Loucy (cell line): ENCODE measurements at regions not wholly inside any gene's neighbourhood (a gene's known extent, or its start where the extent isn't known, plus 50 kb on each side); places are given as distances from the start of the nearest gene placed in this dataset.

Source experiments
- H2AFZ ChIP-seq: fragments of 200-600 bp; sonication (generic); 2 replicates; pipeline ENCODE4 v1.6.0; 2016; ENCODE audit warnings: antibody characterized with exemption, mild to moderate bottlenecking, low read length, moderate library complexity
- H3F3A ChIP-seq: fragments of 200-600 bp; 2 replicates; pipeline ENCODE4 v1.6.0; 2016; ENCODE audit warnings: antibody characterized with exemption, low read depth, mild to moderate bottlenecking
- H3K27me3 ChIP-seq: fragments of 200-600 bp; sonication (generic); 2 replicates; pipeline ENCODE4 v1.6.1; 2014; ENCODE audit warnings: low read length, mild to moderate bottlenecking; ENCODE audit not compliant: insufficient read depth, poor library complexity, severe bottlenecking
- H3K36me3 ChIP-seq: fragments of 200-600 bp; sonication (generic); 2 replicates; pipeline ENCODE4 v1.6.1; 2016; ENCODE audit warnings: low read length; ENCODE audit not compliant: insufficient read depth
- H3K4me1 ChIP-seq: fragments of 200-600 bp; sonication (generic); 2 replicates; pipeline ENCODE4 v1.5.1; 2014; ENCODE audit warnings: low read length, mild to moderate bottlenecking; ENCODE audit not compliant: insufficient read depth, poor library complexity, severe bottlenecking
- H3K4me2 ChIP-seq: fragments of 200-600 bp; sonication (generic); 2 replicates; pipeline ENCODE4 v1.6.0; 2014; ENCODE audit warnings: antibody characterized with exemption, low read length, low read depth, mild to moderate bottlenecking; ENCODE audit not compliant: poor library complexity, severe bottlenecking
- H3K4me3 ChIP-seq: fragments of 200-600 bp; sonication (generic); 2 replicates; pipeline ENCODE4 v1.5.1; 2014; ENCODE audit warnings: low read length, mild to moderate bottlenecking, mixed read lengths; ENCODE audit not compliant: poor library complexity, severe bottlenecking
- H3K79me2 ChIP-seq: fragments of 200-600 bp; sonication (generic); 2 replicates; pipeline ENCODE4 v1.6.1; 2014; ENCODE audit warnings: low read length; ENCODE audit not compliant: insufficient read depth
- H3K9ac ChIP-seq: fragments of 200-600 bp; sonication (generic); 2 replicates; pipeline ENCODE4 v1.6.0; 2014; ENCODE audit warnings: mild to moderate bottlenecking, low read depth, low read length, moderate library complexity; ENCODE audit not compliant: poor library complexity, severe bottlenecking
- H3K9me2 ChIP-seq: fragments of 200-600 bp; sonication (generic); replicated peaks from 2 replicates; pipeline ENCODE4 v1.6.1; 2016; ENCODE audit warnings: low read depth, low read length, mixed read lengths
- H3K9me3 ChIP-seq: fragments of 200-600 bp; sonication (generic); 2 replicates; pipeline ENCODE4 v1.6.1; 2014; ENCODE audit warnings: mild to moderate bottlenecking, antibody characterized with exemption, low read length, low read depth; ENCODE audit not compliant: insufficient read depth
- H4K20me1 ChIP-seq: fragments of 200-600 bp; sonication (generic); 2 replicates; pipeline ENCODE4 v1.6.0; 2014; ENCODE audit warnings: antibody characterized with exemption, low read length, mild to moderate bottlenecking; ENCODE audit not compliant: insufficient read depth, poor library complexity, severe bottlenecking
- EZH2phosphoT487 ChIP-seq: fragments of 200-600 bp; IDR thresholded peaks from 2 replicates; pipeline ENCODE4 v1.6.1; 2018; ENCODE audit warnings: antibody characterized with exemption, mild to moderate bottlenecking, moderate library complexity, borderline replicate concordance
- TF ChIP-seq, protein P1 (sequence below): fragments of 200-600 bp; sonication (generic); conservative IDR thresholded peaks from 2 replicates; pipeline ENCODE4 v1.5.1; 2014; ENCODE audit warnings: mild to moderate bottlenecking, antibody characterized with exemption, low read length

DNA sequence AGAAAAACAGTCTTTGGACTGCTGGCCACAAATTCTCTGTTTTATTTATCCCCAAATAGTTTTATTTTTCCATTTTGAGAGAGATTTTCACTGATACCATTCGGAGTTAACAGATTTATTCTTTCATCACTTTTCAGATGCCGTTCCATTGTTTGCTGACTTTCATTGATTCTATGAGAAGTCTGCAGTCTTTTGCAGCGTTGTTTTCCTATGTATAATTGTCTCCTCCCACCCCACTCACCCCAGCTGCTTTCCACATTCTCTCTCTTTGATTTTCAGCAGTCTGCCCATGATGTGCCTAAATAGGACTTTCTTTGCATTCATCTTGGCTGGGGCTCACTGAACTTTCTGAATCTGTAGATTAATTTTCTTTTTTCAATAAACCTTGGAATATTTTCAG is 107.6 kb downstream of the C9orf50 start:
- no peak overlapping the region for H3K4me3 ChIP-seq
- TF ChIP-seq, protein P1, sequence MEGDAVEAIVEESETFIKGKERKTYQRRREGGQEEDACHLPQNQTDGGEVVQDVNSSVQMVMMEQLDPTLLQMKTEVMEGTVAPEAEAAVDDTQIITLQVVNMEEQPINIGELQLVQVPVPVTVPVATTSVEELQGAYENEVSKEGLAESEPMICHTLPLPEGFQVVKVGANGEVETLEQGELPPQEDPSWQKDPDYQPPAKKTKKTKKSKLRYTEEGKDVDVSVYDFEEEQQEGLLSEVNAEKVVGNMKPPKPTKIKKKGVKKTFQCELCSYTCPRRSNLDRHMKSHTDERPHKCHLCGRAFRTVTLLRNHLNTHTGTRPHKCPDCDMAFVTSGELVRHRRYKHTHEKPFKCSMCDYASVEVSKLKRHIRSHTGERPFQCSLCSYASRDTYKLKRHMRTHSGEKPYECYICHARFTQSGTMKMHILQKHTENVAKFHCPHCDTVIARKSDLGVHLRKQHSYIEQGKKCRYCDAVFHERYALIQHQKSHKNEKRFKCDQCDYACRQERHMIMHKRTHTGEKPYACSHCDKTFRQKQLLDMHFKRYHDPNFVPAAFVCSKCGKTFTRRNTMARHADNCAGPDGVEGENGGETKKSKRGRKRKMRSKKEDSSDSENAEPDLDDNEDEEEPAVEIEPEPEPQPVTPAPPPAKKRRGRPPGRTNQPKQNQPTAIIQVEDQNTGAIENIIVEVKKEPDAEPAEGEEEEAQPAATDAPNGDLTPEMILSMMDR: no peak
- TF ChIP-seq EZH2phosphoT487: no peak
- no peaks in the 10 kb centered on the region; the same call in 1 of the 2 replicates for H3K9me3 ChIP-seq
- H3K4me2 ChIP-seq: no peak overlapping the region
- no peaks in the 10 kb centered on the region for H4K20me1 ChIP-seq
- no peaks in the 10 kb centered on the region for H3K4me1 ChIP-seq
- no peaks in the 10 kb centered on the region for H3K27me3 ChIP-seq
- no peaks in the 10 kb centered on the region for H3K9me2 ChIP-seq
- no peak overlapping the region for H2AFZ ChIP-seq
- H3K79me2 ChIP-seq: no peaks in the 10 kb centered on the region
- no peaks in the 10 kb centered on the region for H3F3A ChIP-seq
- no peaks in the 10 kb centered on the region for H3K36me3 ChIP-seq
- no peak overlapping the region for H3K9ac ChIP-seq

DNA sequence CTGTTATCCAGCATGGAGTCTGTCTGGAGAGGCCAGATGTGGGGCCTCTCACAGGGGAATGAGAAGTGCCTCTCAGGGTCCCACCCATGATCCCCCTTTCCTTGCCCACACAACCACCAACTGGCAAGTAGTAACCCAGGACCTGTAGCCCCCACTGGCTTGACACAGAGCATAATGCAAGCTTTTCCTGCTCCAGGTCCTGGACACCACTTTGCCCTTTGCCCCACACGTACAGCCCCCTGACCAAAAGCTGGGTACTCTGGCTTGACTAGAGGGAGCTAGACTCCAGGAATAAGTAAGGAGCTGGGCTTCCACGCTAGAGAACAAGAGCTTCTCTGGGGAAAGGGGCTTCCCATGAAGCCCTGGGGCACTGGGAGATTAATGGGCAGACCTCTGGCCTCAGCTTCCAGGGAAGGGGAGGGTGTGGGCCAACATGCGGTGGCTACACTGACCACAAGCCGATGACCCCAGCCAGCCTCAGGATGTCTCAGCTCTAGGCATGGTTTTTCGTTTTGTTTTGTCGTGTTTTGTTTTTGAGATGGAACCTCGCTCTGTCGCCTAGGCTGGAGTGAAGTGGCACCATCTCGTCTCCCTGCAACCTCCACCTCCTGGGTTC is 109.5 kb downstream of the C9orf50 start:
- Histone ChIP-seq H3F3A (no peaks in the 10 kb centered on the region), H3K4me1 (no peaks in the 10 kb centered on the region), H3K4me3 (no peak overlapping the region), H3K9me3 (no peaks in the 10 kb centered on the region; the same call in 1 of the 2 replicates), H3K27me3 (no peaks in the 10 kb centered on the region), H3K4me2 (no peak overlapping the region), H2AFZ (no peak overlapping the region), H3K36me3 (no peaks in the 10 kb centered on the region), H4K20me1 (no peaks in the 10 kb centered on the region), H3K9ac (no peak overlapping the region), H3K9me2 (no peaks in the 10 kb centered on the region), H3K79me2 (no peaks in the 10 kb centered on the region)
- TF ChIP-seq EZH2phosphoT487: no peak
- TF ChIP-seq, protein P1: no peak

GRCh38 chr9:129509533-129509928 is 111.4 kb downstream of the C9orf50 start:
- TF ChIP-seq EZH2phosphoT487: no peak
- TF ChIP-seq, protein P1: no peak
- no peak overlapping the region for H3K4me3 ChIP-seq
- no peak overlapping the region for H2AFZ ChIP-seq
- no peaks in the 10 kb centered on the region for H3K79me2 ChIP-seq
- H3F3A ChIP-seq: no peaks in the 10 kb centered on the region
- no peaks in the 10 kb centered on the region for H3K9me2 ChIP-seq
- no peak overlapping the region for H3K4me2 ChIP-seq
- no peaks in the 10 kb centered on the region; the same call in 1 of the 2 replicates for H3K9me3 ChIP-seq
- no peaks in the 10 kb centered on the region for H4K20me1 ChIP-seq
- H3K27me3 ChIP-seq: no peaks in the 10 kb centered on the region
- no peaks in the 10 kb centered on the region for H3K36me3 ChIP-seq
- H3K4me1 ChIP-seq: no peaks in the 10 kb centered on the region
- H3K9ac ChIP-seq: no peak overlapping the region
